Stimulated activated CD8-positive, alpha-beta memory T cell treated with anti-CD3 and anti-CD28 coated beads, Interleukin-2, amount 100 ng/mL, for 48 hours (primary cell): ENCODE measurements at regions not wholly inside any gene's neighbourhood (a gene's known extent, or its start where the extent isn't known, plus 50 kb on each side); places are given as distances from the start of the nearest gene placed in this dataset.
"Not testable (repeated sequence)": the region's sequence is repeated elsewhere in the genome, so short reads cannot be mapped to it uniquely, and the experiment has no call there.

Source experiments
- DNase-seq, 2 donors: peaks; one replicate each; pipeline ENCODE4 v3.0.0-alpha.2; 2020; ENCODE audit warnings: low read depth in 2 of 2

DNA sequence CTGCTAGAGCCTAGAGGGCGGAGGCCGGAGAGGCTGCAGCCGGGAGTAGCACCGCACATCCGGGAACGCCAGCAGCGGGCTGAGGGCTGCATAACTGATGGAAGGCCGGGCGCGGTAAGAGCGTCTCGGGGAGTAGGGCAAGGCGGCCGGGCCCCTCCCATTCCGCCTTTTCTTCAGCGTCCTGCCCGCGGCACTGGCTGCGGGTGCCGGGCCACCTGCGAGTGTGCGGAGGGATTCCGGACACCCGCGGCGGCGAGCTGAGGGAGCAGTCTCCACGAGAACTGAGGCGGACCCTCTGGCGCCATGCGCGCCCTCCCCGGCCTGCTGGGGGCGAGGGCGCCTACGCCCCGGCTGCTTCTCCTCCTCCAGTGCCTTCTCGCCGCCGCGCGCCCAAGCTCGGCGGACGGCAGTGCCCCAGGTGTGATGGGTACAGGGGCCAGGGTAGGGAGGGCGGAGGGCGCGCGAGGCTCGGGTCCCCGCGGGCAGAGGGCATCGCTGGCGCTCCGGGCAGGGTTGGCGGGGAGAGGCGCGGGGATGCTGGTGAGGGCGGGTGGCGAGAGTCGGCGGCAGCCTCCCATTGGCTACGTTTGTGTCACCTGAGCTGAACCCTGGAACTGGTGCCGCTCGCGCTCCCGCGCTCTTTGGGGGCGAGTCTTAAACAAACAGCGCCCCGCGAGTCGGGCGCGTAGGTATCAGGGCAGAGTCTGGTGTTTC is 334.4 kb downstream of the SRGAP2C start:
- DNase-seq, result peak; percentile 75 to 82

- not testable (repeated sequence) for DNase-seq
Measured at GRCh38 chr1:121519756-121520286, 335.0 kb downstream of the SRGAP2C start.

- no peak for DNase-seq
Measured at GRCh38 chr1:121522061-121522759, 337.4 kb downstream of the SRGAP2C start.

GRCh38 chr1:121523112-121523511 is 338.3 kb downstream of the SRGAP2C start:
- DNase-seq, result not testable (repeated sequence)

- DNase-seq, result no peak
Measured at GRCh38 chr1:121525355-121525754, 340.6 kb downstream of the SRGAP2C start.

- DNase-seq, result not testable (repeated sequence)
Measured at GRCh38 chr1:121528958-121529357, 344.2 kb downstream of the SRGAP2C start.

GRCh38 chr1:121530026-121530425 is 345.3 kb downstream of the SRGAP2C start:
- not testable (repeated sequence) for DNase-seq

GRCh38 chr1:121531747-121532146 is 347.0 kb downstream of the SRGAP2C start:
- DNase-seq, result not testable (repeated sequence)

DNA sequence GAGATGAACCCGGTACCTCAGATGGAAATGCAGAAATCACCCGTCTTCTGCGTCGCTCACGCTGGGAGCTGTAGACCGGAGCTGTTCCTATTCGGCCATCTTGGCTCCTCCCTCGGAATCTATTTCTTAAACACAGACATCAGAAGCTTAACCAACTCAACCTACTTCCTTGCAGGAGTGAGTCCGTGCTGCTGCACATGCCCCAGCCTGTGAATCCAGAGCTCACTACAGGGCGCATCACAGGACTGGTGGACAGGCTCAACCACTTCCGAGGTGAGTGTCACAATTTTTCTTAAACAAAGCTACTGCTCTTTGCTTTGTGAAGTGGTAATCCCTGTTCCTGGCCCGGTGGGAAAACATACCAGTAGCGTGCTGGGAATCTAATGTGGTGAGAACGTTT is 353.4 kb downstream of the SRGAP2C start:
- not testable (repeated sequence) for DNase-seq

GRCh38 chr1:121538943-121539575 is 354.3 kb downstream of the SRGAP2C start:
- no peak for DNase-seq

- not testable (repeated sequence) for DNase-seq
Measured at GRCh38 chr1:121543988-121544387, 359.2 kb downstream of the SRGAP2C start.

GRCh38 chr1:121544500-121544899 is 359.7 kb downstream of the SRGAP2C start:
- DNase-seq, result no peak

GRCh38 chr1:121545899-121546298 is 361.1 kb downstream of the SRGAP2C start:
- not testable (repeated sequence) for DNase-seq

GRCh38 chr1:121546830-121547591 is 362.2 kb downstream of the SRGAP2C start:
- no peak for DNase-seq

GRCh38 chr1:121547726-121548125 is 363.0 kb downstream of the SRGAP2C start:
- DNase-seq, result not testable (repeated sequence)

- DNase-seq, result not testable (repeated sequence)
Measured at GRCh38 chr1:121550817-121551216, 366.0 kb downstream of the SRGAP2C start.

GRCh38 chr1:121551491-121551890 is 366.7 kb downstream of the SRGAP2C start:
- not testable (repeated sequence) for DNase-seq

DNA sequence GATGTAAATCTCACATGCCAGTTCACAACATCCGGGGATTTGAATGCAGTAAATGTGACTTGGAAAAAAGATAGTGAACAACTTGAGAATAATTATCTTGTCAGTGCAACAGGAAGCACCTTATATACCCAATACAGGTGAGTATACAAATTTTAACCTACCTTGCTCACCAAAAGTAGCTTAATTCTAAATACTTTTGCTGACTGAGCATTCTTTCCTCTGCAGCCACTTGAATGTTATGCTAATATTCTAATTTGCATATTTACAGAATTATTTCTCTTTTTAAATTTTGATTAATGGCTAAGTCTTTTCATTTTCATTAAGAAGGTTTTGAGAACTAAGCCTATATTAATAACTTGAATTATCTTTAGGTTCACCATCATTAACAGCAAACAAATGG is 371.8 kb downstream of the SRGAP2C start:
- not testable (repeated sequence) for DNase-seq

- DNase-seq, result not testable (repeated sequence)
Measured at GRCh38 chr1:121558034-121558433, 373.3 kb downstream of the SRGAP2C start.

- DNase-seq, result no peak
Measured at GRCh38 chr1:121558514-121558913, 373.7 kb downstream of the SRGAP2C start.

GRCh38 chr1:121566346-121566745 is 381.6 kb downstream of the SRGAP2C start:
- no peak for DNase-seq

DNA sequence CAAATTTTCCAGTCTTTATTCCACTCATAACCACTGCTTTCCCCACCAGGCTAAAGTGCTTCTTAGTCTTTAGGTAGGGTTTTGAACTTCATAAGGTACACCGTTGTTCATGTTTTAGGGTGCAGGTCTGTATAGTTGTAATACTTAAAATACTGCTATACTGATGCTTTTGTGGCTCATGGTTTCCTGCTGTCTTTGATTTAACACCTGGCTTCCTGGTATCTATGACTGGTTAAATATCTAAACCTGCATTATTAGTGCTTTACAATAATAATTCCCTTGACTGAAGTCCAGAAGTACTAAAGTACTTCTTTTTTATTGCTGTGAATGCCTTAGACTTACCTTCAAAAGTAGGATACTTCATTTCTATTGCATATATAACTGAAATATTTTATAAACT is 384.7 kb downstream of the SRGAP2C start:
- no peak for DNase-seq
